Suprapubic skin (tissue), 4 donors: ENCODE measurements at regions not wholly inside any gene's neighbourhood (a gene's known extent, or its start where the extent isn't known, plus 50 kb on each side); places are given as distances from the start of the nearest gene placed in this dataset.
"Not testable (repeated sequence)": the region's sequence is repeated elsewhere in the genome, so short reads cannot be mapped to it uniquely, and the experiment has no call there.

Experiments used
- EP300 ChIP-seq: sonication (generic); formaldehyde crosslinking; IDR thresholded peaks from one replicate; pipeline ENCODE4 v1.6.1; 2017; ENCODE audit warnings: antibody characterized with exemption
- POLR2A ChIP-seq, 2 donors: fragments of 450-650 bp; IDR thresholded peaks; one replicate each; pipeline ENCODE4 v1.6.1; 2017; ENCODE audit warnings: antibody characterized with exemption in 2 of 2, mild to moderate bottlenecking in 2 of 2, moderate library complexity in 2 of 2
- POLR2AphosphoS5 ChIP-seq, 3 donors: sonication (generic); formaldehyde crosslinking; IDR thresholded peaks; one replicate each; pipeline ENCODE4 v1.6.1; 2017; ENCODE audit warnings: antibody characterized with exemption in 3 of 3
- TF ChIP-seq, protein P1 (sequence below), 2 donors: fragments of 200-600 bp in 1 of 2; fragments of 450-650 bp in 1 of 2; sonication (generic) in 1 of 2; IDR thresholded peaks; one replicate each; pipeline ENCODE4 v1.5.1; 2016 to 2019; ENCODE audit warnings: antibody characterized with exemption in 2 of 2, mild to moderate bottlenecking in 1 of 2, moderate library complexity in 1 of 2

DNA sequence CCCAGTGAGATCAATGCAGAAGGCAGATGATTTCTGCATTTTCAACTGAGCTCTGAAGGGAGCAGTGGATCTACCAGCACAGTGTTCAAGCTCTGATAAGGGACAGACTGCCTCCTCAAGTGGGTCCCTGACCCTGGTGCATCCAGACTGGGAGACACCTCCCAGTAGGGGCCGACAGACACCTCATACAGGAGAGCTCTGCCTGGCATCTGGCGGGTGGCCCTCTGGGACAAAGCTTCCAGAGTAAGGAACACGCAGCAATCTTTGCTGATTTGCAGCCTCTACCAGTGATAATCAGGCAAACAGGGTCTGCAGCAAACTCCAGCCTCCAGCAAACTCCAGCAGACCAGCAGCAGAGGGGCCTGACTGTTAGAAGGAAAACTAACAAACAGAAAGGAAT lies 152.9 kb upstream of the CCDC196 start:
- TF ChIP-seq, protein P1, sequence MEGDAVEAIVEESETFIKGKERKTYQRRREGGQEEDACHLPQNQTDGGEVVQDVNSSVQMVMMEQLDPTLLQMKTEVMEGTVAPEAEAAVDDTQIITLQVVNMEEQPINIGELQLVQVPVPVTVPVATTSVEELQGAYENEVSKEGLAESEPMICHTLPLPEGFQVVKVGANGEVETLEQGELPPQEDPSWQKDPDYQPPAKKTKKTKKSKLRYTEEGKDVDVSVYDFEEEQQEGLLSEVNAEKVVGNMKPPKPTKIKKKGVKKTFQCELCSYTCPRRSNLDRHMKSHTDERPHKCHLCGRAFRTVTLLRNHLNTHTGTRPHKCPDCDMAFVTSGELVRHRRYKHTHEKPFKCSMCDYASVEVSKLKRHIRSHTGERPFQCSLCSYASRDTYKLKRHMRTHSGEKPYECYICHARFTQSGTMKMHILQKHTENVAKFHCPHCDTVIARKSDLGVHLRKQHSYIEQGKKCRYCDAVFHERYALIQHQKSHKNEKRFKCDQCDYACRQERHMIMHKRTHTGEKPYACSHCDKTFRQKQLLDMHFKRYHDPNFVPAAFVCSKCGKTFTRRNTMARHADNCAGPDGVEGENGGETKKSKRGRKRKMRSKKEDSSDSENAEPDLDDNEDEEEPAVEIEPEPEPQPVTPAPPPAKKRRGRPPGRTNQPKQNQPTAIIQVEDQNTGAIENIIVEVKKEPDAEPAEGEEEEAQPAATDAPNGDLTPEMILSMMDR (IDR thresholded peaks at IDR 0.05): not testable (repeated sequence)
- TF ChIP-seq POLR2A (IDR thresholded peaks at IDR 0.05); POLR2AphosphoS5 (IDR thresholded peaks at IDR 0.05); EP300: not testable (repeated sequence)
